ENCODE measurements at regions not wholly inside any gene's neighbourhood (a gene's known extent, or its start where the extent isn't known, plus 50 kb on each side); places are given as distances from the start of the nearest gene placed in this dataset.

DNA sequence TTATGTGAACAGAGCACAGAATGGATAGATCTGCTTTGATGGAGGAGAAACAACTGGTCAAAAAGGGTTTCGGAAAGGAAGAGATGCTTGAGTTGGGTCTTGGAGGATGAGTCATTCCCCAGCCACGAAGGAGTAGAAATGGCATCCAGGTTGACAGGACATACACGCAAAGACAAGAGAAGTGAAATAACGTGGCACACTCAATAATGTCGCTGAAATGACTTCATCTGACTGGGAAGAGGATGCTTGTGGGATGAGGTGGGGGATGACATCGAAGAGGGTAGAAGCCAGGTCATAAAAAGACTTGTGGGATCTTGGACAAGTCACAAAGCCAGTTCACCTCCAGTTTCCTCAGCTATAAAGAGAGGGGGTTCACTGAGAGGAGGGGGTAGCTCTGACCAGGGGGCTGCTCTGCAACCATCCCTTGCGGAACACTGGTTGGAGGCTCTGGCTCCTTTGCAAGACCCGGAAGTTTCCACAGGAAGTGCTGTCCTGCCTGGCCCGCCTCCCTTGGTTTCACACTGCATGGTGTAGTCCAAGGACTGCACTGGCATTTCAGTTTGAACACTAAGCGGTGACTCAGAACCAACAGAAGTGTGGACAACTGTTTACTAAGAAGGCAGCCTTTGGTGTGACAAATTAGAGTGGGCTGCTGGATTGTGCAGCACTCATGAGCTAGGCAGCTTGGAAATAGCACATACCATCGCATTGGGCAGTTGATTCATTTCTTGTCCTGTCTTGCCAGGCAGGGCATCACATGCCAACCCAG, 189.9 kb upstream of the ADO start:
- Histone ChIP-seq H3K9ac (replicated peaks; ENCODE audit: extremely low read depth, insufficient read depth, low read length) (no peak overlapping the region), H3K9me3 (replicated peaks; ENCODE audit: control insufficient read depth, insufficient read depth, low read length) (no peaks in the 10 kb centered on the region), H3K27ac (ENCODE audit: insufficient read depth, low read depth, low read length) (no peak overlapping the region), H3K36me3 (ENCODE audit: control insufficient read depth in 2 of 2, extremely low read depth in 1 of 2, insufficient read depth in 2 of 2, low read length in 2 of 2) (no peaks in the 10 kb centered on the region), H3K27me3 (ENCODE audit: control insufficient read depth in 2 of 2, insufficient read depth in 2 of 2, low read length in 2 of 2) (peaks cover 2 to 5% of the 10 kb centered on the region in 2 experiments), H3K4me1 (ENCODE audit: control insufficient read depth, extremely low read depth, insufficient read depth, low read length) (no peaks in the 10 kb centered on the region), H3K79me2 (ENCODE audit: control insufficient read depth, insufficient read depth, low read length) (no peaks in the 10 kb centered on the region), H3K4me3 (replicated peaks in 1 of 3; ENCODE audit: insufficient read depth in 1 of 3, low read depth in 1 of 3, low read length in 3 of 3) (no peak overlapping the region), H2AFZ (ENCODE audit: low read depth, low read length) (no peak overlapping the region), H3K4me2 (ENCODE audit: insufficient read depth, low read length) (no peak overlapping the region), H3K9me1 (replicated peaks; ENCODE audit: control insufficient read depth, extremely low read depth, insufficient read depth, low read length) (no peaks in the 10 kb centered on the region), H4K20me1 (replicated peaks; ENCODE audit: control insufficient read depth, extremely low read depth, insufficient read depth, low read length) (no peaks in the 10 kb centered on the region)
- POLR2A ChIA-PET, result no interaction called here
- DNase-seq (ENCODE audit: low read depth, low spot score), result no peak
- no peak for TF ChIP-seq FOS (IDR thresholded peaks at IDR 0.05; ENCODE audit: borderline replicate concordance, insufficient read depth, low read length)
- no peak for TF ChIP-seq MYC (IDR thresholded peaks at IDR 0.05; ENCODE audit: low read depth, low read length)
- TF ChIP-seq JUN (IDR thresholded peaks at IDR 0.05; ENCODE audit: borderline replicate concordance, insufficient read depth, insufficient read length, low read depth), result no peak
- TF ChIP-seq, protein P1, sequence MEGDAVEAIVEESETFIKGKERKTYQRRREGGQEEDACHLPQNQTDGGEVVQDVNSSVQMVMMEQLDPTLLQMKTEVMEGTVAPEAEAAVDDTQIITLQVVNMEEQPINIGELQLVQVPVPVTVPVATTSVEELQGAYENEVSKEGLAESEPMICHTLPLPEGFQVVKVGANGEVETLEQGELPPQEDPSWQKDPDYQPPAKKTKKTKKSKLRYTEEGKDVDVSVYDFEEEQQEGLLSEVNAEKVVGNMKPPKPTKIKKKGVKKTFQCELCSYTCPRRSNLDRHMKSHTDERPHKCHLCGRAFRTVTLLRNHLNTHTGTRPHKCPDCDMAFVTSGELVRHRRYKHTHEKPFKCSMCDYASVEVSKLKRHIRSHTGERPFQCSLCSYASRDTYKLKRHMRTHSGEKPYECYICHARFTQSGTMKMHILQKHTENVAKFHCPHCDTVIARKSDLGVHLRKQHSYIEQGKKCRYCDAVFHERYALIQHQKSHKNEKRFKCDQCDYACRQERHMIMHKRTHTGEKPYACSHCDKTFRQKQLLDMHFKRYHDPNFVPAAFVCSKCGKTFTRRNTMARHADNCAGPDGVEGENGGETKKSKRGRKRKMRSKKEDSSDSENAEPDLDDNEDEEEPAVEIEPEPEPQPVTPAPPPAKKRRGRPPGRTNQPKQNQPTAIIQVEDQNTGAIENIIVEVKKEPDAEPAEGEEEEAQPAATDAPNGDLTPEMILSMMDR (IDR thresholded peaks at IDR 0.05; ENCODE audit: extremely low read depth in 1 of 2, insufficient read depth in 1 of 2, low read depth in 1 of 2, low read length in 2 of 2), result no peak
- TF ChIP-seq POLR2A (IDR thresholded peaks at IDR 0.05; ENCODE audit: low read depth, low read length), result no peak
- TF ChIP-seq POLR2AphosphoS5 (IDR thresholded peaks at IDR 0.05; ENCODE audit: insufficient read depth, low read depth, low read length), result no peak
- TF ChIP-seq GATA2 (IDR thresholded peaks at IDR 0.05; ENCODE audit: insufficient read depth, insufficient read length, low read depth, low read length), result no peak
- TF ChIP-seq, protein P2, sequence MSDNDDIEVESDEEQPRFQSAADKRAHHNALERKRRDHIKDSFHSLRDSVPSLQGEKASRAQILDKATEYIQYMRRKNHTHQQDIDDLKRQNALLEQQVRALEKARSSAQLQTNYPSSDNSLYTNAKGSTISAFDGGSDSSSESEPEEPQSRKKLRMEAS (IDR thresholded peaks at IDR 0.05; ENCODE audit: insufficient read depth, insufficient read length), result no peak
- TF ChIP-seq EZH2 (IDR thresholded peaks at IDR 0.05; ENCODE audit: borderline replicate concordance, low read depth, low read length, severe bottlenecking), result no peak
- dilution Hi-C loops (cut with MboI; ENCODE audit: extremely low pct_ligation_motif_present, low sequenced_read_pairs), result no loop called here
- CTCF ChIA-PET, result interaction anchor here (0.6 to 1.8 kb wide), 5 partner anchors 184 to 543 kb away, joined by 3 to 15 read pairs (median 5); no protein-coding TSS in a partner anchor
- no TSS peak for BruUV-seq (replicated peaks)
- FAIRE-seq, result no peak
- intact Hi-C loops (cut with micrococcal nuclease), result no loop called here
